ENCODE measurements at regions not wholly inside any gene's neighbourhood (a gene's known extent, or its start where the extent isn't known, plus 50 kb on each side); places are given as distances from the start of the nearest gene placed in this dataset.

- TF ChIP-seq POLR2AphosphoS5 (IDR thresholded peaks at IDR 0.05; ENCODE audit: low read depth, low read length) (no peak), EZH2 (IDR thresholded peaks at IDR 0.05) (no peak), RAD21 (IDR thresholded peaks at IDR 0.05; ENCODE audit: low read depth) (no peak), CTCF (IDR thresholded peaks at IDR 0.05 in 2 of 3, conservative IDR thresholded peaks at IDR 0.05 in 1 of 3; ENCODE audit: borderline replicate concordance in 1 of 3, insufficient read depth in 1 of 3, low read depth in 2 of 3, low read length in 2 of 3) (no peak), FOSL1 (IDR thresholded peaks at IDR 0.05; ENCODE audit: low read depth) (no peak), POLR2A (IDR thresholded peaks at IDR 0.05; ENCODE audit: borderline replicate concordance, extremely low read depth, insufficient read depth, insufficient read length) (no peak), REST (IDR thresholded peaks at IDR 0.05; ENCODE audit: low read depth) (no peak), ATF3 (IDR thresholded peaks at IDR 0.05) (no peak)
Measured at GRCh38 chr4:12580787-12581186, 903.4 kb downstream of the RAB28 start.
